Stomach (tissue), 8 donors: ENCODE measurements at regions not wholly inside any gene's neighbourhood (a gene's known extent, or its start where the extent isn't known, plus 50 kb on each side); places are given as distances from the start of the nearest gene placed in this dataset.
"Not testable (repeated sequence)": the region's sequence is repeated elsewhere in the genome, so short reads cannot be mapped to it uniquely, and the experiment has no call there.

Source experiments
- DNase-seq, 2 donors: peaks; one replicate each; pipeline versions ENCODE4 v3.0.0 to v3.0.0-alpha.2; 2013 to 2019
- H3K27ac ChIP-seq, 5 donors: fragments of 200-600 bp in 4 of 5; sonication (generic) in 4 of 5; one replicate each; pipeline ENCODE4 v1.5.1; 2013 to 2019; ENCODE audit warnings: mild to moderate bottlenecking in 1 of 5, moderate library complexity in 1 of 5
- H3K27me3 ChIP-seq, 3 donors: fragments of 200-600 bp; sonication (generic); one replicate each; pipeline ENCODE4 v1.5.1; 2017 to 2019; ENCODE audit warnings: mixed run types in 1 of 3
- H3K36me3 ChIP-seq, 4 donors: fragments of 200-600 bp; sonication (generic); 1 replicate in 3 of 4; 2 replicates in 1 of 4; pipeline ENCODE4 v1.5.1; 2016 to 2019
- H3K4me1 ChIP-seq, 4 donors: fragments of 200-600 bp; sonication (generic); one replicate each; pipeline ENCODE4 v1.5.1; 2016 to 2019
- H3K4me3 ChIP-seq, 4 donors: fragments of 200-600 bp; sonication (generic) in 3 of 4; one replicate each; pipeline ENCODE4 v1.5.1; 2016 to 2019; ENCODE audit warnings: mild to moderate bottlenecking in 1 of 4
- H3K9me3 ChIP-seq, 4 donors: fragments of 200-600 bp; sonication (generic); one replicate each; pipeline ENCODE4 v1.5.1; 2016 to 2019
- CTCF ChIP-seq, 7 experiments: fragments of 450-650 bp in 4 of 7; fragments of 200-600 bp in 3 of 7; sonication (generic) in 3 of 7; IDR thresholded peaks; one replicate each; pipeline ENCODE4 v1.5.1; 2016 to 2019; ENCODE audit warnings: antibody characterized with exemption in 7 of 7, control low read depth in 2 of 7, mild to moderate bottlenecking in 1 of 7
- EP300 ChIP-seq: sonication (generic); formaldehyde crosslinking; IDR thresholded peaks from one replicate; pipeline ENCODE4 v1.6.1; 2017; ENCODE audit warnings: antibody characterized with exemption
- POLR2A ChIP-seq, 4 donors: fragments of 450-650 bp; IDR thresholded peaks; one replicate each; pipeline ENCODE4 v1.6.1; 2016; ENCODE audit warnings: antibody characterized with exemption in 4 of 4, control low read depth in 2 of 4, mild to moderate bottlenecking in 1 of 4, moderate library complexity in 1 of 4
- POLR2AphosphoS5 ChIP-seq, 3 donors: sonication (generic); formaldehyde crosslinking; IDR thresholded peaks; one replicate each; pipeline ENCODE4 v1.6.1; 2016; ENCODE audit warnings: antibody characterized with exemption in 3 of 3
- WGBS, 5 donors: extraction: QIAGEN DNeasy Blood & Tissue Kit in 3 of 5; methylation state at CpG; one replicate each; pipeline versions ENCODE4 v1.1.5 to v1.1.7; 2013 to 2018; 5-methylcytosine and 5-hydroxymethylcytosine counted together
- intact Hi-C: fragments of 100-400 bp; cut with DNase I; formaldehyde crosslinking; loops from one replicate; pipeline ENCODE4 v1.15.1; 2023; ENCODE audit warnings: low total_unique reads
- donor health status: healthy with polysubstance abuse.
- donor health status: Bipolar disorder and iron deficiency.
- donor health status: healthy.

GRCh38 chr1:58190267-58190988 lies 356.1 kb downstream of the OMA1 start:
- H3K4me1 ChIP-seq = no peaks in the 10 kb centered on the region
- H3K27me3 ChIP-seq = no peaks in the 10 kb centered on the region
- no peaks in the 10 kb centered on the region for H3K9me3 ChIP-seq
- no peak overlapping the region for H3K4me3 ChIP-seq
- WGBS, 5 donors = 67 to 76% (median 70%) methylated on average over 10 of the region's 10 CpGs
- no peak for DNase-seq
- TF ChIP-seq POLR2A (IDR thresholded peaks at IDR 0.05) = no peak
- TF ChIP-seq CTCF (IDR thresholded peaks at IDR 0.05) = no peak
- no peak for TF ChIP-seq EP300
- TF ChIP-seq POLR2AphosphoS5 (IDR thresholded peaks at IDR 0.05) = no peak
- intact Hi-C loops = no loop called here
- H3K27ac ChIP-seq = no peak overlapping the region
- H3K36me3 ChIP-seq = no peaks in the 10 kb centered on the region

GRCh38 chr1:58189453-58189852 lies 357.1 kb downstream of the OMA1 start:
- Histone ChIP-seq H3K9me3 (no peaks in the 10 kb centered on the region), H3K36me3 (no peaks in the 10 kb centered on the region), H3K27ac (no peak overlapping the region), H3K4me3 (no peak overlapping the region), H3K27me3 (no peaks in the 10 kb centered on the region), H3K4me1 (no peaks in the 10 kb centered on the region)
- no peak for DNase-seq
- 74 to 91% (median 84%) methylated on average over 3 of the region's 3 CpGs for WGBS, 5 donors
- TF ChIP-seq POLR2AphosphoS5 (IDR thresholded peaks at IDR 0.05) (no peak), POLR2A (IDR thresholded peaks at IDR 0.05) (no peak), CTCF (IDR thresholded peaks at IDR 0.05) (no peak), EP300 (no peak)
- intact Hi-C loops = no loop called here

GRCh38 chr1:58183286-58183685 lies 363.2 kb downstream of the OMA1 start:
- Histone ChIP-seq H3K27ac (no peak overlapping the region), H3K36me3 (no peaks in the 10 kb centered on the region), H3K4me1 (no peaks in the 10 kb centered on the region), H3K27me3 (no peaks in the 10 kb centered on the region), H3K9me3 (no peaks in the 10 kb centered on the region), H3K4me3 (no peak overlapping the region)
- TF ChIP-seq CTCF (IDR thresholded peaks at IDR 0.05) = no peak
- intact Hi-C loops = no loop called here
- 17 to 42% (median 31%) methylated on average over 2 of the region's 2 CpGs for WGBS, 5 donors
- DNase-seq = no peak

DNA sequence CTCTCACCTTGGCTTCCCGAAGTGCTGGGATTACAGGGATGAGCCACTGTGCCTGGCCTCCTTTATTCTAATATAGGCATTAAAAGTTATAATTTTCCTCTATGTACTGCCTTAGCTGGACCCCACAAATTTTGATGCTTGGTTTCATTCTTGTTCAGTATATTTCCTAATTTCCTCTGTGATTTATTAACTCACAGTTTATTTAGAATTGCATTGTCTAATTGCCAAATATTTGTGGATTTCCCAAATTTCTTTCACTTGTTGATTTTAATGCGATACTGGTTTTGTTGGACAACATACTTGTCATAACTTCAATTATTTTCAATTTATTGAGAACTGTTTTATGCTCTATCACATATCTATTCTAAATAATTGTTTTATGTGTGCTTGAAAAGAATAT lies 366.0 kb downstream of the OMA1 start:
- H3K27ac ChIP-seq = no peak overlapping the region
- intact Hi-C loops = no loop called here
- TF ChIP-seq POLR2A (IDR thresholded peaks at IDR 0.05) (no peak), EP300 (no peak), CTCF (IDR thresholded peaks at IDR 0.05) (no peak), POLR2AphosphoS5 (IDR thresholded peaks at IDR 0.05) (no peak)
- no peaks in the 10 kb centered on the region for H3K27me3 ChIP-seq
- WGBS, 5 donors = 80 to 88% (median 85%) methylated on average over 2 of the region's 2 CpGs
- H3K4me3 ChIP-seq = no peak overlapping the region
- no peaks in the 10 kb centered on the region for H3K4me1 ChIP-seq
- no peak for DNase-seq
- no peaks in the 10 kb centered on the region for H3K36me3 ChIP-seq
- H3K9me3 ChIP-seq = no peaks in the 10 kb centered on the region

DNA sequence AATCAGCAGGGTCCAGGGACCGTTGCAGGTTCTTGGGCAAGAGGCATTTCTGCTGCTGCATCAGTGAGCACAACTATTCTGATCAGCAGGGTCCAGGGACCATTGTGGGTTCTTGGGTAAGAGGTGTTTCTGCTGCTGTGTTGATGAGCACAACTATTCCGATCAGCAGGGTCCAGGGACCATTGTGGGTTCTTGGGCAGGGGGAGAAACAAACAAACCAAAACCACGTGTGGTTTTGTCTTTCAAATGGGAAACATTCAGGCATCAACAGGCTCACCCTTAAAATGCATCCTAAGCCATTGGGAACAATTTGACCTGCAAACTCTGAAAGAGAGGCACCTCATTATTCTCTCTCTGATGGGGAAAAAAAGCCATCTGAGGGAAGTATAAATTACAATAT lies 377.4 kb downstream of the OMA1 start:
- not testable (repeated sequence) for DNase-seq
- 56 to 74% (median 57%) methylated on average over 3 of the region's 3 CpGs for WGBS, 5 donors

DNA sequence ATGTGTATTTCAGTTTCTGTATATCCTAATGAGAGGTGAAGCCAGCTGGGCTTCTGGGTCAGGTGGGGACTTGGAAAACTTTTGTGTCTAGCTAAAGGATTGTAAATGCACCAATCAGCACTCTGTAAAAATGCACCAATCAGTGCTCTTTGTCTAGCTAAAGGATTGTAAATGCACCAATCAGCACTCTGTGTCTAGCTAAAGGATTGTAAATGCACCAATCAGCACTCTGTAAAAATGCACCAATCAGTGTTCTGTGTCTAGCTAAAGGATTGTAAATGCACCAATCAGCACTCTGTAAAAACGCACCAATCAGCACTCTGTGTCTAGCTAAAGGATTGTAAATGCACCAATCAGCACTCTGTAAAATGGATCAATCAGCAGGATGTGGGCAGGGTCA lies 379.4 kb downstream of the OMA1 start:
- 93 to 100% (median 100%) methylated on average over 1 of the region's 1 CpG for WGBS, 5 donors
- DNase-seq, H3K36me3 ChIP-seq, H3K4me3 ChIP-seq, intact Hi-C loops, H3K4me1 ChIP-seq, H3K27me3 ChIP-seq, H3K27ac ChIP-seq: not testable (repeated sequence)
- H3K9me3 ChIP-seq = peaks cover 0 to 12% (median 3%) of the 10 kb centered on the region in 4 donors

More for the DNA sequence above, 377.4 kb downstream of the OMA1 start:
- H3K4me1 ChIP-seq, H3K27ac ChIP-seq, H3K27me3 ChIP-seq, H3K4me3 ChIP-seq, intact Hi-C loops, H3K36me3 ChIP-seq: not testable (repeated sequence)
- peaks cover 0 to 12% (median 3%) of the 10 kb centered on the region in 4 donors for H3K9me3 ChIP-seq
